ENCODE measurements at regions not wholly inside any gene's neighbourhood (a gene's known extent, or its start where the extent isn't known, plus 50 kb on each side); places are given as distances from the start of the nearest gene placed in this dataset.
"Not testable (repeated sequence)": the region's sequence is repeated elsewhere in the genome, so short reads cannot be mapped to it uniquely, and the experiment has no call there.

- TF ChIP-seq, protein P1, sequence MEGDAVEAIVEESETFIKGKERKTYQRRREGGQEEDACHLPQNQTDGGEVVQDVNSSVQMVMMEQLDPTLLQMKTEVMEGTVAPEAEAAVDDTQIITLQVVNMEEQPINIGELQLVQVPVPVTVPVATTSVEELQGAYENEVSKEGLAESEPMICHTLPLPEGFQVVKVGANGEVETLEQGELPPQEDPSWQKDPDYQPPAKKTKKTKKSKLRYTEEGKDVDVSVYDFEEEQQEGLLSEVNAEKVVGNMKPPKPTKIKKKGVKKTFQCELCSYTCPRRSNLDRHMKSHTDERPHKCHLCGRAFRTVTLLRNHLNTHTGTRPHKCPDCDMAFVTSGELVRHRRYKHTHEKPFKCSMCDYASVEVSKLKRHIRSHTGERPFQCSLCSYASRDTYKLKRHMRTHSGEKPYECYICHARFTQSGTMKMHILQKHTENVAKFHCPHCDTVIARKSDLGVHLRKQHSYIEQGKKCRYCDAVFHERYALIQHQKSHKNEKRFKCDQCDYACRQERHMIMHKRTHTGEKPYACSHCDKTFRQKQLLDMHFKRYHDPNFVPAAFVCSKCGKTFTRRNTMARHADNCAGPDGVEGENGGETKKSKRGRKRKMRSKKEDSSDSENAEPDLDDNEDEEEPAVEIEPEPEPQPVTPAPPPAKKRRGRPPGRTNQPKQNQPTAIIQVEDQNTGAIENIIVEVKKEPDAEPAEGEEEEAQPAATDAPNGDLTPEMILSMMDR (IDR thresholded peaks at IDR 0.05; ENCODE audit: low read depth, low read length, missing control alignments), result no peak
- H3K4me3 ChIP-seq (ENCODE audit: low read depth, low read length), result no peak overlapping the region
- no peak for DNase-seq (ENCODE audit: low read depth)
These were observed 397.7 kb downstream of the RPS6KC1 start for GRCh38 chr1:213448776-213449175.

DNA sequence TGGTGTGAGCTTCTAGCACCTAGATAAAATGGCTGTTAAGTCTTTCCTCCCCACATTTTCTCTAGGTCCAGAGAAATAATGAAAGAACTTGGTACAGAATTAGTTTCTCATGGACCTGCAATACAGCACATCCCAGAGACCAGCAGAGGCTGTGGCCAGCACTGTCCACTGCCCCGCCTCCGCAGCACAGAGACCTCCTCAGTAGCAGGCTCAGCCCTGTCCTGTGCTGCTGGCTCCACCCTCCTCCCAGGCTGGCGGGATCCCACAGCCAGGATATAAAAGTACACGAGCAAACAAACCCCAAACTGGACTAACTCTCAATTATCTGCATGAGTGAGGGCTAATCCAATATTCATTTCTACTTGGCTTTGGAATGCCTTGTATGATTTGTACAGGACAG is 401.5 kb downstream of the RPS6KC1 start:
- H3K4me3 ChIP-seq (ENCODE audit: low read depth, low read length), result no peak overlapping the region
- no peak for DNase-seq (ENCODE audit: low read depth)
- TF ChIP-seq, protein P1 (IDR thresholded peaks at IDR 0.05; ENCODE audit: low read depth, low read length, missing control alignments), result no peak

- no peak for DNase-seq (ENCODE audit: low read depth)
- TF ChIP-seq, protein P1 (IDR thresholded peaks at IDR 0.05; ENCODE audit: low read depth, low read length, missing control alignments), result no peak
- H3K4me3 ChIP-seq (ENCODE audit: low read depth, low read length), result no peak overlapping the region
These were observed 406.1 kb downstream of the RPS6KC1 start for GRCh38 chr1:213457186-213457585.

GRCh38 chr1:213457733-213458132 is 406.7 kb downstream of the RPS6KC1 start:
- H3K4me3 ChIP-seq (ENCODE audit: low read depth, low read length), result no peak overlapping the region
- TF ChIP-seq, protein P1 (IDR thresholded peaks at IDR 0.05; ENCODE audit: low read depth, low read length, missing control alignments), result no peak
- no peak for DNase-seq (ENCODE audit: low read depth)

- not testable (repeated sequence) for H3K4me3 ChIP-seq (ENCODE audit: low read depth, low read length); DNase-seq (ENCODE audit: low read depth)
These were observed 411.3 kb downstream of the RPS6KC1 start for GRCh38 chr1:213462374-213462773.

GRCh38 chr1:213464786-213465460 is 413.9 kb downstream of the RPS6KC1 start:
- no peak for DNase-seq (ENCODE audit: low read depth)
- no peak overlapping the region for H3K4me3 ChIP-seq (ENCODE audit: low read depth, low read length)
- TF ChIP-seq, protein P1 (IDR thresholded peaks at IDR 0.05; ENCODE audit: low read depth, low read length, missing control alignments), result no peak

GRCh38 chr1:213466541-213466940 is 415.5 kb downstream of the RPS6KC1 start:
- no peak for DNase-seq (ENCODE audit: low read depth)
- TF ChIP-seq, protein P1 (IDR thresholded peaks at IDR 0.05; ENCODE audit: low read depth, low read length, missing control alignments), result no peak
- no peak overlapping the region for H3K4me3 ChIP-seq (ENCODE audit: low read depth, low read length)

Measured in GM12864 (cell line).